Activated CD8-positive, alpha-beta memory T cell treated with anti-CD3 and anti-CD28 coated beads for 1 hour (primary cell): ENCODE measurements at regions not wholly inside any gene's neighbourhood (a gene's known extent, or its start where the extent isn't known, plus 50 kb on each side); places are given as distances from the start of the nearest gene placed in this dataset.

Source experiments
- DNase-seq, 2 donors: peaks; one replicate each; pipeline ENCODE4 v3.0.0-alpha.2; 2020; ENCODE audit warnings: low read depth in 1 of 2; ENCODE audit errors: extremely low read depth in 1 of 2

DNA sequence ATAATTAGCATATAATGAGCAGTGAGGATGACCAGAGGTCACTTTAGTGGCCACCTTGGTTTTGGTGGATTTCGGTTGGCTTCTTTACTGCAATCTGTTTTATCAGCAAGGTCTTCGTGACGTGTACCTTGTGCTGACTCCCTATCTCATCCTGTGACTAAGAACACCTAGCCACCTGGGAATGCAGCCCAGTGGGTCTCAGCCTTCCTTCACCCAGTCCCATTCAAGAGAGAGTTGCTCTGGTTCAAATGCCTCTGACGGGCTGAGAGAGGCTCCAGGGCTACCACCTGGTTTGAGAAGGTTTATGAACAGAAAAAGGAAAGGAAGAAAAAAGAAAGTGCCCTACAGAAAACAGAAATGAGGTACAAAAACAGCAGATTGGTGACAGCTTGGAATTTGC is 738.7 kb downstream of the SOCS6 start:
- no peak for DNase-seq

DNA sequence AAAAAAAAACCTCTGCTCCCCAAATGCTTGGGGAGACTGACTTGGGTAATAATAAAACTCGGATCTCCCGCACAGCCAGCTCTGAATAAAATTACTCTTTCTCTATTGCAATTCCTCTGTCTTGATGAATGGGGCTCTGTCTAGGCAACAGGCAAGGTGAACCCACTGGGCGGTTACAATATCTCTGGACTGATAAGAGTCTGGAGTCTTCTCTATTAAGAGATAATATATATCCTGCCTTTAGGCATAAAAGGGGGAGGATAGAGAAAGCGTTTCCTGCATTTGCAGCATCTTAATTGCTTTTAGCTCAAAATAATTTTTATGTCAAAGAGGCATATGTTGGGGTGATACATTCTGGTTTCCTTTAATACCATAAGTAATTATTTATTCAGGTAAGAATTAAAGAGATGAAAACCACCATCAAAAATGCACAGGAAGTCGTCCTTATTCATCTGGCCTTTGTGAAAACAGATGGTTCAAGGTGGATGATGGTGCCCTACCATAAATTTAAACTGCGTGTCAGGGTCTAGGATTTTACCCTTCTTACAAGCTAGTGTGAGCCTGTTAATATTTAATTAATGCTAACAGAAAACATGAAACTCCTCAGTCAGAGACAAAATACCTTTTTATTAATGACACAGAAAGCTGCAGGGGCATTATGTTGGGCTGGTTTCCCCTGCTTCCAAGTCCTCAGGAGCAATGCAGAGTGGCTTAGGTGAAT is 736.8 kb downstream of the SOCS6 start:
- DNase-seq, result no peak

DNA sequence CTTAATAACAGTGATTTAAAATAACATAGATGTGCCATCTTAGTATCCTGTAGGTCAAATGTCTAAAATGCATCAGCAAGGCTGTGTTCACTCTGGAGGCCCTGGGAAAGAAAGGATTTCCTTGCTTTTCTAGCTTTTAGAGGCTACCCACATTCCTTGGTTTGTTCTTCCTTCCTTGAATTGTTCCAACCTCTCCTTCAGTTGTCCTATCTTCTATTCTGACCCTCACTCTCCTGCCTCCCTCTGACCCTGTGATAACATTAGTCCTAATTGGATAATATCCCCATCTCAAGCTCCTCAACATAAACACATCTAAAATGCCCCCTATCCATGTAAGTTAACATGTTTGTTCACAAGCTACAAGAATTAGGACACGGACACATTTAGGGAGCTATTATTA is 733.5 kb downstream of the SOCS6 start:
- DNase-seq, result no peak

DNA sequence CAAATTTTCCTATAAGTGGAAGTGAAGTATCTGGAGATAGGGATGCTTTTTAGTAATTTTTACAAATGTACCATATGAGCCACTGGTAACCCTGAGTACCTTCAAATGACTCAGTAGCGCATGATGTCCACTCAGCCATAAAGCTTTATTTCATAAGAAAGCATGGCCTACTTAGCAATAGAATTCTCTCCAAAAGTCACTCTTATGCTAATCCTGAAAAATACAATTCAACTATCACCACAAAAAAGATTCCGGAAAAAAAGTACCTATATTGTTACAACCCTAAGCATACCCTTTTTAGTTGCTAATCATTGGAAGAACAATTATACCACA is 732.2 kb downstream of the SOCS6 start:
- DNase-seq, result no peak

DNA sequence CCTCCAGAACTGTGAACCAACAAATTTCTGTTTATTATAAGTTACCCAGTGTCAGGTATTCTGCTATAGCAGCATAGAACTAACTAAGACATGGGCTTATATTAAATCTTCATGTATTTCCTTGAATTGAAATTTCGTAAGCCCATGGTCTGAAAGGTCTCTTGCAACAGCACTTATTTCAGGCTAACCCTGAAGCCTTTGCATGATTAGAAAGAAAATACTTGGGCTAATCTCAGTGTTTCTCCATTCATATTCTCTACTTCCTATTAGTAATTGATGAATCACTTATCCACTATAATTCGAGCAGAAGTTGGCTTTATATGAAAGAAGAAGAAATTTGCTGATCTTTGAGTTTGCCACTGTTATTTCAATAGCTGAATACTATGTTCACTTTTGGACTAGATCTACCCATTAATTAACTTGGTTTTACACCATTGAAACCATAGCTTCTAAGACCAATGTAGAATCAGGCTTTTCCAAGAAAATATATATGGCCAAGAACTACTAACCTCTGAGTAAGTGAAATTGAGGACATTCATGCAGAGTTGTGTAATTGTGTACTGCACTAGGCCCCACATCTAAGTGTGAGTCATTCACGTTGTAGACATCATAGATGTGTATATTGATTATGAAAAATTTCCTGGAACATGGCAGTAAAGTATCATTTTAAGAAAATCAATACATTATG is 731.6 kb downstream of the SOCS6 start:
- no peak for DNase-seq

DNA sequence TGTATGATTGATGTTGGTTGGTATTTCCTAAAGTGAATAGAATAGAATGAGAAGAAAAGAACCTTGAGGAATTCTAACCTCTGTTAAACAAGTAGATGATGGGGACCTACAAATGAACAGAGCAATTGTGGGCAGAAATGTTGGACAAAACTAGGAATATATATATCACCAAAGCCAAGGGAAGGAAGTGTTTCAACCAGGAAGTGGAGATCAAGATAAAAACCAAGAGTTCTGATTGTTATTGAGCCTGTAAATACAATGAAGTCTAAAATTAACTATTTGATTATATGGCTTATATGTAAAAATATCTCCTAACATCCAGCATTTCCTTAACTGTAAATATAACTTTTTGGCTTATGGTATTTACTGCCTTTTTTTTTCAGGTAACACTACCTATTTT is 730.0 kb downstream of the SOCS6 start:
- no peak for DNase-seq

DNA sequence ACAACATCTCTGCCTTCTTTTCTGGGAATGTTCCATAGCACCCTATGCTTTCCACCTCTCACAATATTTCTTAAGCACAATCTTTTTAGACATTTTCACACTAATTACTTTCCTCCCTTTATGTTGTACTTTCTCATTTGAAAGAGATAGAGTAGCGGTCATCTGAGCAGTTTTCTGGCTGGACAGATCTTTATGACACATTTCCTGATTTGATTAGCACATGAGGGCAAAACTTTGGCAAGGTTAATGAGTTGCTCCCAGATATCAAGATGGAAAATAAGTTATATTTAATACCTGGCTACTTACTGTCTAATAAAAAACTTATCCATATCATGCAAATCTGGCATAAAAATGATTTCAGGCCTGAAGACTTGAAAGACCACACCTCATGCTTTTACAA is 723.9 kb downstream of the SOCS6 start:
- no peak for DNase-seq

DNA sequence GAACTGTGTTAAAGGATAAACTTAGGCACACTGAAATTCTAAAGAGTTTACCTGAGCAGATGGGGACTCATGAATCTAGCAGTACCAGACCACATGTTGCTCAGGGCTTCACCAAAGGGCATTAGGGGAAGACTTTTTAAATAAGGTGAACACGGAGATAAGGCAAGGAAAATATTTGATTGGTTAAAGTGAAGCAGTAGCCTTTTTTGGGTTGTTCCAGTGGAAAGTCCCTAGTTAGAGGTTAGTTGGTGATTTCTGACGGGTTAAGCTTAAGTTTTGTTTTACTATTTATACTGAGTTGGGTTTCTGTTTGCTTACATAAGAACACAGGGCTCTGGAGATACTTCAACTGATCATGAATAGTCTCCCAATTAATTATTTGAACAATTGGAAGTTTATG is 722.5 kb downstream of the SOCS6 start:
- no peak for DNase-seq

DNA sequence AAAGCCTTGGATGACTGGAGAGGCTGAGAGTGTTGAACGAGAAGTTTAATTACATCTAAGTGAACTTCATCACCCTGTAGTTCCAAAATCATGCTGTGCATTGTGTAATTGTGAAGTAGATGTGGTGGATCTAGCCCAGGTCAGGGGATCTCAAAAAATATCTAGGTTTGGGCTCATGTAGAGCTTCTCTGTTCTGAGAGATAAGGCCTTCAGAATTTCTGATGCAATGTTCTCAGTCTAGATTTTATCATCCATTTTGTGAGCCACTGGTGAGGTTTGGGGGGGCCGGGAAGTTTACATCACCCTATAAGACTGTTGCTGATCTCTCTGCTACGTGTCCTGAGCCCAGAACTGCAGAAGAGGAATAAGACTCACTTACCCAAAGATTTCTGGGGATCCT is 719.4 kb downstream of the SOCS6 start:
- DNase-seq, result no peak

DNA sequence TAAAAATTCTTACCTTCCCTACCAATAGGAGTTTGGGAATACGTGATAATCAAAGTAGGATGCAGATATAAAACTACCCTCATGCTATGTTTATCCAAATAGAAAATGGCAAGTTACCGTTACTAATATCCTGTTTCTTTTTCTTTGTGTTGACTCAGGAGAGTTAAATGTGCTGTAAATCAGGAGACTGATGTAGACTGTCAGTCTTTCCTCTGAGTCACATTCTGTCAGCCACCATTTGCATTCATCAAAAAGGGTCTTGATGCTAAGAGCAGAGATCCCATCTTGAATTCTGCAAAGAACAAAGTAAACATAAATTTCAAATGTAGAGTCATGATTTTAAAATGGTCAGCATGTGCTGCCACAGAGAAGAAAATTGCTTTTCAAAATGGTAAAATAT is 712.8 kb downstream of the SOCS6 start:
- DNase-seq, result no peak

DNA sequence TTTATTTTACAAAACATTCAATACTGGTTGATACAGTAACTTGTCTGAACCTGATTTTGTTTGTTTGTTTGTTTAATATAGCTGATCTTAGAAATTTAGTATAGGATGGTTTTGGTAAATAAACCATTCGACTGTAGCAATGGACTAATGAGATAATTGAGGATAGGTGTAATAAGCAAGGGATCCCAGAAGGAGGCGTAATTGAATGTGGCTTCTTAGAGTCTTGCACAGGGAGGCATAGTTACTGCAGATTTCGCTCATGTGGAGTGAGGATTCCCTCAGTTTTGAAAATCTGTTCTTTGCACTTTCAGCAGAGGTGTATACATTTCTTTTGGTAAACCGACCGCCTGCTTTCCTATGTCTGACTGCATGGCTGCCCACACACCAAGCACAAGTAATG is 709.6 kb downstream of the SOCS6 start:
- no peak for DNase-seq

DNA sequence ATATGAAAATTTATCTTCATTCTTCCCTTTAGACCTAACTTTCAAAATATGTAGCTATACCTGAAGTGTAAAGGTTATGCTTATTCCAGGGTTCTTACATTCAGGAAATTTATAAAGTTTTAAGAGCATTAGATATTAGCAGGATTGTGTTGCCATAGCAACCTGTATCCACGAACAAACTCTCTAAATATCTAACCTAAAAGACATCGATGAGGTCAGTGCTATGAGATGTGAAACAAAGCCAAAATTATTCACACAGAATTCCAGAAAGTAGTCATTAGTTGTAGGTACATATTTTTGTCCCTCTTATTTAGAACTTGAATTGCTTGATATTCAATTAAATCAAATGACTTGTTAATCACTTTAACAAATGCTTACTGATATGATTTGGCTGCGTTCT is 705.3 kb downstream of the SOCS6 start:
- DNase-seq, result no peak

DNA sequence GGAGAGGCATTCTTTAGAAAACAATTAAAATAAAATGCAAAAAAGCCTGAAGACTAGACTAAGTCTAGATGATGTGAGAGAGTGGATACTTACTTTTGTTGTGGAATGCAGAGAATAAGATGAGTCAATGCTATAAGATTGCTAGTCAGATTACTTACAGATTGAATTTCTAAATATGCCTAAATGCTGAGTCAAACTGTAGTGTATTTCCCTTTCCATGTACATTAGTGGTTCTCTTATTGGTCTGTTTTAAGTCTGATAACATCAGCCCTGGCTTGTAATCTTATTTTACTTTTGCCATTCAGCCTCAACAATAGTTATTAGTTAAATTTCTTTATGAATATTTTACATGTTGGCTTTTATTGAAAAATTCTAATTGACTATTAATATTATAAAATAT is 702.7 kb downstream of the SOCS6 start:
- no peak for DNase-seq

DNA sequence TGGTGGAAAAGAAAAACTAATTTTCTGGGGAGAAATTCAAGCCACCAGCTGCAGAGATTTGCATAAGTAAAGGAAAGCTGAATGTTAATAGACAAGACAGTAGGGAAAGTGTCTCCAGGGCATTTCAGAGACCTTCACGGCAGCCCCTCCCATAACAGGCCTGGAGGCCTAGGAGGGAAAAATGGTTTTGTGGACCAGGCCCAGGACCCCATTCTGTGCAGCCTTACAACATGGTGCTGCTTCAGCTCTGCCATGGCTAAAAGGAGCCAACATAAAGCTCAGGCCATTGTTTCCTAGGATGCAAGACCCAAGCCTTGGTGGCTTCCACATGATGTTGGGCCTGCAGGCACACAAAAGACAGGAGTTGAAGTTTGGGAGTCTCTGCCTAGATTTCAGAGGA is 697.1 kb downstream of the SOCS6 start:
- DNase-seq, result no peak

DNA sequence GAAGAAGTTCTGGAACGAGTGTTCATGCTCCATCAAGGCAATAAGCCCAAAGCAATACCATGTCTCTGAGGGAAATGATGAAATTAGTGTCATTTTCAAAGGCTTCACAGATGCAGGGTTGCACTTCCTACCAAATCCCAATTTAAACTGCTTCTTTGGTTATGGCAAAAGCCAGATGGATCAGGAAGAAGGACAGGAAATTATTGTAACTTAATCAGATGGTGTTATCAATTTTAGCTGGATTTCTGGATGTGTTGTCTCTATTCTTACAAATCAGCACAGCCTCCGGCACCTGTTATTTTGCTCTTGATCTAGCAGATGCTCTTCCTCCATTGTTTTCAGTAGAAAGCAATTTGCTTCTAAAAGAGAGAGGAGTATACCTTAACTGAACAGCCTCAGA is 693.4 kb downstream of the SOCS6 start:
- DNase-seq, result no peak

DNA sequence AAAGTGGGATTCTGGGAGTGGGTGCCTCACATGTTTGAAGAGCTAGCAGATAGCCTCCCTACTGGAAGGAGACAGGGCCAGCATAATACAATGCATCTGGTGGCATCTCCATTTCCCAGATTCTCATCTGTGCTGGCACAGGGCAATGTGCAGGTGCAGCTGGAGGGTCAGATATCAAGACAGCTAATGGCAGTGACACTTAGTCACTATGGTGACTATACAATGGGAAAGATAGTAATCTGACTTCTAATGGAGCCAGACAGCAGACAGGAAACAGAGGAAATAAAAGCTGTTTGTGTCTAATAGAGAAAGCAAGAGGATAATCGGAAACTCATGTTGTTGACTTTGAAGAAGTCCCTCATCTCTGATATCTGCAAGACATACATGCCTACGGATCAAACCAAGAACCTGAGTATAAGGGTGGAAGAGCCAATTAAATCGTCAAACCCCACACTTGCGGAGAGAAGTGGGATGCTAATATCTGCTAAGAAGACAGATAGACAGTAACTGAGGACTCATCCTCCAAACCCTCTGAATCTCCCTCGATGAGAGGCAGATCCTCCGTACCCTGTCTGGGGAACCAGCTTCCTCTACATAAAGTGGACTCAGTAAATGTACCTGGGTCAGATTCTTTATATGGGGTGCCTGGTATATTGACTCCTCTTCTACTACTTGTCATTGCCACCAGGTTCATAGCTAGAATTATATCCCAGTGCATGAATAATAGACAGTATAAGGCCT is 692.7 kb downstream of the SOCS6 start:
- DNase-seq, result no peak

DNA sequence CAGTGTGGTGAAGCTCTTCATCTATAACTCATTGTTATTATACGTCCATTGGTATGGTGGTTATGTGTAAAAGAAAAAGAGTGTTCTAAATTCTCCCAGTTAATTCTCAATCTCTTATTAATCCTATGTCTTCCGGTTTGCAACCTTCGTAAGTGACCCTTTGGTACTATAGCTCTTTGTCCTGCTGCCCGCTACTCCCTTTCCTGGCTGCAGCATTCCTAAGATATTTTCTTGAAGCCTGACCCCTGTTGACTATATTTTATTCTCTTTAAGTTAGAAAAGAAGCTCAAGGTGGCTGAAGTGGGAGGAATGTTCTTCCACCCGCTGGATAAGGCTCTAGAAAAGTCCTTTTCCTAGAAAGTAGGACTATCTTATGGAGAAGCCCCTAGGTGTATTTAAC is 684.8 kb downstream of the SOCS6 start:
- DNase-seq, result no peak

DNA sequence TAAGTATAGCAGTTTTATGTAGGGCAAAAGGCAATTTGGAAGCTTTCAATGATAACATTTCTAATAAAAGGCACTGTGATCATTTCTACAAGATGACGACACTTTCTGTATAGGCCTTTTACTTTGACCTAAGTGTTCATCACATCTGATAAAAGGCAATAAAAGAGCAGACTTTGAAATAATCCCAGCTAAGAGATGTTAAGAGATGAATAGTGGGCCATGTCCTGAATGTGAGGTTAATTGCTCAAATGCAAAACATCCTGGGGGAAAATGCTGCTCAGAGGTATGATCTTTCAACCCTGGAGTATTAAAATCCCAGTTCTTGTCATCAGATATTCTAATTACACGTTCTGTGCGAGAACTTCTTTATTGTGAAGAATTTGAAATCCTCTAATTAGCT is 677.6 kb downstream of the SOCS6 start:
- no peak for DNase-seq

DNA sequence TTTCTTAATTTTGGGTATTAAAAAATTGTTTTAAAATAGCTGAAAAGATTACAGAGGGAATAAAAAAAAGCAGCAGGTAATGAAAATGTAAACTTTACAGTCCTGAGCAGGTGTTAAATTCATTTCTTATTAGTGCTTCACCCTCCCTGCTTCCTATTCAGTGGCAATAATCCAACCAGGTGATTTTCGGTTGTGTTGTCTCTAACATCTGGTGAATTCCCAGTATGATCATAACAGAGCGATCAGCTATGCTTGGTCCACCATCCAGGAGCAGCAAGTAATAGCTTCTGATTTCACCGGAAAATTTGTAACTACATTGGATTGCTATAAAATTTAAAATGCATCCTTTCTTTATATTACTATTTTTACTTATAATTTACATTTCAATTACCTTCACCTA is 673.1 kb downstream of the SOCS6 start:
- no peak for DNase-seq

DNA sequence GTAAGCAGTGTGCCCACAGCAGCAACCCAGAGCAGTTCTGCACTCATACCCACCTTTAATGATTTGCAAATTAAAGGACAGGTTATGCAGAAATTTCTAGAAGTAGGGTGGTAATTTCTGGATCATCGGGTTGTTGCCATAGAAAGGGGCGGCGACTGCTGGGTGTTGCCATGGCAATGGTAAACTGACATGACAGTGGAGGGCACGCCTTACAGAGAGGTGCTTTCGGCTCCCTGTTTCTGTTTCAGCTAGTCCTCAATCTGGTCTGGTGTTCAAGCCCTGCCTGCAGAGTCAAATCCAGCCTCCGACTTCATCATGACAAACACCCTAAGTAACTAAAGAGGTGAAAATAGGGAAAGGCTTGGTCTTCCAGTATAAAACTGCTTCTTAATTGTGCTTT is 667.7 kb downstream of the SOCS6 start:
- DNase-seq, result no peak

DNA sequence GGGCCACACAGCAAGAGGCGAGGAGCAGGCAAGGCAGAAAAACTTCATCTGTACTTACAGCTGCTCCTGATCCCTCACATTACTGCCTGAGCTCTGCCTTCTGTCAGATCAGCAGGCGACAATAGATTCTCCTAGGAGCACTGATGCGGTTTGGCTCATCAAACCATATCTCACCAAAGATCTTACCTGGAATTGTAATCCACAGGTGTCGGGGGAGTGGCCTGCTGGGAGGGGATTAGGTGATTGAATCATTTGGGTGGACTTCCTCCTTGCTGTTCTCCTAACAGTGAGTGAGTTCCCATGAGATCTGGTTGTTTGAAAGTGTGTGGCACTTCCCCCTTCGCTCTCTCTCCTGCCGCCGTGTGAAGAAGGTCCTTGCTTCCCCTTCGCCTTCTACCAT is 647.3 kb downstream of the SOCS6 start:
- DNase-seq, result no peak
